Neural progenitor cell (in vitro differentiated cells): ENCODE measurements at regions not wholly inside any gene's neighbourhood (a gene's known extent, or its start where the extent isn't known, plus 50 kb on each side); places are given as distances from the start of the nearest gene placed in this dataset.

Source experiments
- EZH2 ChIP-seq: fragments of 200-600 bp; sonication (generic); IDR thresholded peaks from 2 replicates; pipeline ENCODE4 v1.6.1; 2017; ENCODE audit warnings: antibody characterized with exemption, mild to moderate bottlenecking, moderate library complexity
- EZH2phosphoT487 ChIP-seq: fragments of 200-600 bp; sonication (generic); IDR thresholded peaks from 2 replicates; pipeline ENCODE4 v1.6.1; 2017; ENCODE audit warnings: antibody characterized with exemption
- TF ChIP-seq, protein P1 (sequence below): fragments of 200-600 bp; sonication (generic); IDR thresholded peaks from 2 replicates; pipeline ENCODE4 v1.5.1; 2017; ENCODE audit warnings: antibody characterized with exemption, mild to moderate bottlenecking

DNA sequence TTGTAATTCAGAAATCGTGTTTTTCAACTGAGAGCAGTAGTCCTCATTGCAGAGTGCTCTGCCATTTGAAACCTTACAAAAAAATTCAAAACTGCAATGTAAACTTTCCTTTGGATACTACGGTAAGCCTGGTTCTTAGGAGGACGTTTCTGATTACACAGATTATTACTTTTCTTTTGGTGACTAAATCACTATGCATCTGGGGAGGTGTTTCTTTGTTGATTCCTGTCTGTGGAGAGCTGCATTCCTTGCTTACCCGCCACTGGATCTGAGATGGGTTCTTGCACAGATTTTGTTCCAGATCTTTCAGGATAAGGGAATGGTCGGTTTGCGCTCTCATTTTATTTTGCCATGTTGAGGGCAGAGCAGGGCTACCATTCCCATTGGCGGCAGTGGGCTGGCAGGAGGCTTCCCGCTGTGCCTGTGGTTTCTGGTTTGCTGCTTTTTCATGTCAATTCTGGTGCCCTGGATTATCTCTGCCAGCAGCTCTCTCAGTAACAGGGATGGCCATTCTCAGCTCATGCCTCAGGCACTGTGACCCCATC is 485.1 kb downstream of the GLRX3 start:
- TF ChIP-seq, protein P1, sequence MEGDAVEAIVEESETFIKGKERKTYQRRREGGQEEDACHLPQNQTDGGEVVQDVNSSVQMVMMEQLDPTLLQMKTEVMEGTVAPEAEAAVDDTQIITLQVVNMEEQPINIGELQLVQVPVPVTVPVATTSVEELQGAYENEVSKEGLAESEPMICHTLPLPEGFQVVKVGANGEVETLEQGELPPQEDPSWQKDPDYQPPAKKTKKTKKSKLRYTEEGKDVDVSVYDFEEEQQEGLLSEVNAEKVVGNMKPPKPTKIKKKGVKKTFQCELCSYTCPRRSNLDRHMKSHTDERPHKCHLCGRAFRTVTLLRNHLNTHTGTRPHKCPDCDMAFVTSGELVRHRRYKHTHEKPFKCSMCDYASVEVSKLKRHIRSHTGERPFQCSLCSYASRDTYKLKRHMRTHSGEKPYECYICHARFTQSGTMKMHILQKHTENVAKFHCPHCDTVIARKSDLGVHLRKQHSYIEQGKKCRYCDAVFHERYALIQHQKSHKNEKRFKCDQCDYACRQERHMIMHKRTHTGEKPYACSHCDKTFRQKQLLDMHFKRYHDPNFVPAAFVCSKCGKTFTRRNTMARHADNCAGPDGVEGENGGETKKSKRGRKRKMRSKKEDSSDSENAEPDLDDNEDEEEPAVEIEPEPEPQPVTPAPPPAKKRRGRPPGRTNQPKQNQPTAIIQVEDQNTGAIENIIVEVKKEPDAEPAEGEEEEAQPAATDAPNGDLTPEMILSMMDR, result no peak
- TF ChIP-seq EZH2 (no peak), EZH2phosphoT487 (no peak)
